GM23338 (cell line): ENCODE measurements at regions not wholly inside any gene's neighbourhood (a gene's known extent, or its start where the extent isn't known, plus 50 kb on each side); places are given as distances from the start of the nearest gene placed in this dataset.

Source experiments
- ATAC-seq: fragments of 200-7000 bp; cut with Tn5 transposase; 3 replicates; pipeline ENCODE4 v1.9.1; 2020
- DNase-seq: peaks from one replicate; pipeline ENCODE4 v3.0.0-alpha.2; 2015; ENCODE audit warnings: low spot score
- H2AFZ ChIP-seq: fragments of 200-600 bp; sonication (generic); 2 replicates; pipeline ENCODE4 v1.8.0; 2016; ENCODE audit warnings: antibody characterized with exemption, mild to moderate bottlenecking, moderate library complexity
- H3F3A ChIP-seq: fragments of 200-600 bp; sonication (generic); replicated peaks from 2 replicates; pipeline ENCODE4 v1.8.0; 2017; ENCODE audit warnings: antibody characterized with exemption, mixed run types, low read depth
- H3K27ac ChIP-seq: fragments of 200-600 bp; sonication (generic); 2 replicates; pipeline ENCODE4 v1.6.1; 2016; ENCODE audit warnings: low read depth
- H3K27me3 ChIP-seq: fragments of 200-600 bp; sonication (generic); 2 replicates; pipeline ENCODE4 v1.8.0; 2016; ENCODE audit warnings: mild to moderate bottlenecking, mixed run types, moderate library complexity; ENCODE audit not compliant: insufficient read depth
- H3K36me3 ChIP-seq: fragments of 200-600 bp; sonication (generic); 2 replicates; pipeline ENCODE4 v1.8.0; 2016; ENCODE audit warnings: mild to moderate bottlenecking; ENCODE audit not compliant: insufficient read depth
- H3K4me1 ChIP-seq: fragments of 200-600 bp; sonication (generic); 2 replicates; pipeline ENCODE4 v1.8.0; 2016; ENCODE audit warnings: mild to moderate bottlenecking, moderate library complexity; ENCODE audit not compliant: insufficient read depth
- H3K4me2 ChIP-seq: fragments of 200-600 bp; sonication (generic); 2 replicates; pipeline ENCODE4 v1.7.1; 2017; ENCODE audit warnings: mixed run types
- H3K4me3 ChIP-seq: fragments of 200-600 bp; sonication (generic); 2 replicates; pipeline ENCODE4 v1.6.1; 2016; ENCODE audit warnings: mixed run types
- H3K79me2 ChIP-seq: fragments of 200-600 bp; sonication (generic); replicated peaks from 2 replicates; pipeline ENCODE4 v1.8.0; 2017; ENCODE audit warnings: mild to moderate bottlenecking; ENCODE audit not compliant: insufficient read depth
- H3K9me2 ChIP-seq: fragments of 200-600 bp; sonication (generic); 2 replicates; pipeline ENCODE4 v1.8.0; 2017; ENCODE audit not compliant: insufficient read depth
- H4K20me1 ChIP-seq: fragments of 200-600 bp; sonication (generic); replicated peaks from 2 replicates; pipeline ENCODE4 v1.8.0; 2017; ENCODE audit warnings: mild to moderate bottlenecking; ENCODE audit not compliant: insufficient read depth
- H3K27ac Mint-ChIP-seq: 2 replicates; pipeline ENCODE4 v1.8.0; 2020; ENCODE audit warnings: inconsistent platforms, mild to moderate bottlenecking, moderate library complexity, mixed read lengths
- H3K27me3 Mint-ChIP-seq: 3 replicates; pipeline ENCODE4 v1.8.0; 2022; ENCODE audit warnings: low read depth, mild to moderate bottlenecking, moderate library complexity, mixed read lengths, inconsistent platforms; ENCODE audit not compliant: insufficient read depth, poor library complexity
- H3K36me3 Mint-ChIP-seq: 3 replicates; pipeline ENCODE4 v1.8.0; 2021; ENCODE audit warnings: low read depth, mild to moderate bottlenecking, inconsistent platforms, moderate library complexity, mixed read lengths
- H3K4me1 Mint-ChIP-seq: 3 replicates; pipeline ENCODE4 v1.8.0; 2020; ENCODE audit warnings: mild to moderate bottlenecking, inconsistent platforms, mixed read lengths
- H3K4me3 Mint-ChIP-seq: 3 replicates; pipeline ENCODE4 v1.8.0; 2021; ENCODE audit warnings: moderate library complexity, mild to moderate bottlenecking, inconsistent platforms, mixed read lengths
- H3K9me3 Mint-ChIP-seq: 3 replicates; pipeline ENCODE4 v1.8.0; 2020; ENCODE audit warnings: moderate library complexity, mild to moderate bottlenecking, inconsistent platforms, mixed read lengths
- CREB1 ChIP-seq: fragments of 250-450 bp; sonication (Bioruptor Pico); IDR thresholded peaks from 2 replicates; pipeline ENCODE4 v1.5.0; 2020; ENCODE audit warnings: low read depth, mild to moderate bottlenecking, moderate library complexity
- EZH2 ChIP-seq: fragments of 200-600 bp; sonication (generic); IDR thresholded peaks from one replicate; pipeline ENCODE4 v1.8.0; 2017; ENCODE audit warnings: antibody characterized with exemption, mild to moderate bottlenecking, low read depth; ENCODE audit not compliant: unreplicated experiment
- EZH2phosphoT487 ChIP-seq: fragments of 200-600 bp; sonication (generic); IDR thresholded peaks from one replicate; pipeline ENCODE4 v1.8.1; 2018; ENCODE audit warnings: antibody characterized with exemption; ENCODE audit not compliant: unreplicated experiment
- JUNB ChIP-seq: IDR thresholded peaks from one replicate; pipeline ENCODE4 v1.6.1; 2016; ENCODE audit warnings: antibody characterized with exemption; ENCODE audit not compliant: unreplicated experiment
- NANOG ChIP-seq: IDR thresholded peaks from 2 replicates; pipeline ENCODE4 v1.6.1; 2016; ENCODE audit warnings: antibody characterized with exemption, borderline replicate concordance
- STAT1 ChIP-seq: IDR thresholded peaks from one replicate; pipeline ENCODE4 v1.6.1; 2016; ENCODE audit warnings: antibody characterized with exemption; ENCODE audit not compliant: unreplicated experiment
- ZNF114 ChIP-seq: fragments of 250-450 bp; sonication (Bioruptor Pico); IDR thresholded peaks from 2 replicates; pipeline ENCODE4 v1.5.0; 2020; ENCODE audit warnings: mild to moderate bottlenecking, moderate library complexity
- ZNF331 ChIP-seq: fragments of 250-450 bp; sonication (Bioruptor Pico); IDR thresholded peaks from 2 replicates; pipeline ENCODE4 v1.5.0; 2020; ENCODE audit warnings: low read depth, mild to moderate bottlenecking, moderate library complexity
- TF ChIP-seq, protein P1 (sequence below): IDR thresholded peaks from 2 replicates; pipeline ENCODE4 v1.6.1; 2016; ENCODE audit warnings: antibody characterized with exemption
- TF ChIP-seq, protein P2 (sequence below), 2 experiments: fragments of 200-600 bp in 1 of 2; sonication (generic) in 1 of 2; conservative IDR thresholded peaks; 2 replicates each; pipeline versions ENCODE4 v1.5.1 to v1.6.1; 2016 to 2017; ENCODE audit warnings: antibody characterized with exemption in 2 of 2, low read depth in 2 of 2, mild to moderate bottlenecking in 2 of 2, moderate library complexity in 1 of 2

DNA sequence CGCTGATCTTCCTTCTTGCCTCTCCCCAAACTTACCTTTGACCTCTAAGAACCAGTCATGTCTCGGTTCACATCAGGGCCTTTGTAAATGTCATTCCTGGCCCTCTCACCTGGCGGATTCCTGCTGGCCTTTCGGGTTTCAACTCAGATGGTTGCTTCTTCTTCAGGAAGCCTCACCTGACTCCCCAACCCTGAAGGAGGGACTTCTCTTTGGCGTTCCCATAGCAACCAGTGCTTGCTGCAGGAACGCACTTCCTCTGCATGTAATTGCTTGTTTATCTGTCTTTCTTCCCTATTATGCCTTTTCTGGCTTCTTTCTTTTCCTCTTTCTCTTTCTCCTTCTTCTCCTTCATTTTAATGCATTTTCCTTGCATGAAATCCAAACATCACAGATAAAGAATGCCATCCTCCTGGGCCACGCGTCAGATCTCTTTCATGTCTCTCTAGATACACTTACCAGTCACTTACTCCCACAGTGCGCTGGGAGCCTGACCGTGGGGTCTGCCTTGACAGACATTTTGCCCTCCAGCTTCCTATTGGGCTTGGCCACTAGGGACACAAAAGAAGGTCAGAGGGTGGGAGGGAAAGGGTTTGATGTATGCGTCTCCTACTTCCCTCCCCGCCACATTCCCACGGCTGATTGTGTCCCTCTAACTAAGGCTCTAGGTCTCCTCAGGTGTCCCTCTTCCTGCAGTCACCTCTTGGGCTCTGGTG is 295.7 kb upstream of the TSHZ2 start:
- Mint-ChIP-seq H3K4me3 (no peak overlapping the region), H3K27me3 (no peaks in the 10 kb centered on the region), H3K4me1 (peaks cover 18% of the 10 kb centered on the region), H3K9me3 (no peaks in the 10 kb centered on the region; the same call in 2 of the 3 replicates), H3K27ac (0 out of 2 replicates have a peak overlapping the region, but pooled peaks have one; percentile 56), H3K36me3 (peaks cover 2% of the 10 kb centered on the region; the same call in 1 of the 3 replicates)
- no peaks in the 10 kb centered on the region for H3K79me2 ChIP-seq
- H3F3A ChIP-seq = no peaks in the 10 kb centered on the region
- peak overlapping the region; percentile 45 for H3K4me2 ChIP-seq
- no peaks in the 10 kb centered on the region for H3K27me3 ChIP-seq
- peak; percentile 54 for DNase-seq
- peak overlapping the region; percentile 68 for H3K27ac ChIP-seq
- ATAC-seq = no peak
- H3K9me2 ChIP-seq = peaks cover 17% of the 10 kb centered on the region
- peak overlapping the region; percentile 80 for H2AFZ ChIP-seq
- peaks cover 23% of the 10 kb centered on the region for H3K4me1 ChIP-seq
- H3K4me3 ChIP-seq = no peak overlapping the region
- H4K20me1 ChIP-seq = no peaks in the 10 kb centered on the region
- no peaks in the 10 kb centered on the region for H3K36me3 ChIP-seq
- no peak for TF ChIP-seq JUNB
- TF ChIP-seq EZH2 = no peak
- TF ChIP-seq EZH2phosphoT487 = no peak
- no peak for TF ChIP-seq NANOG
- TF ChIP-seq, protein P1, sequence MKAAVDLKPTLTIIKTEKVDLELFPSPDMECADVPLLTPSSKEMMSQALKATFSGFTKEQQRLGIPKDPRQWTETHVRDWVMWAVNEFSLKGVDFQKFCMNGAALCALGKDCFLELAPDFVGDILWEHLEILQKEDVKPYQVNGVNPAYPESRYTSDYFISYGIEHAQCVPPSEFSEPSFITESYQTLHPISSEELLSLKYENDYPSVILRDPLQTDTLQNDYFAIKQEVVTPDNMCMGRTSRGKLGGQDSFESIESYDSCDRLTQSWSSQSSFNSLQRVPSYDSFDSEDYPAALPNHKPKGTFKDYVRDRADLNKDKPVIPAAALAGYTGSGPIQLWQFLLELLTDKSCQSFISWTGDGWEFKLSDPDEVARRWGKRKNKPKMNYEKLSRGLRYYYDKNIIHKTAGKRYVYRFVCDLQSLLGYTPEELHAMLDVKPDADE = no peak
- TF ChIP-seq STAT1 = no peak

DNA sequence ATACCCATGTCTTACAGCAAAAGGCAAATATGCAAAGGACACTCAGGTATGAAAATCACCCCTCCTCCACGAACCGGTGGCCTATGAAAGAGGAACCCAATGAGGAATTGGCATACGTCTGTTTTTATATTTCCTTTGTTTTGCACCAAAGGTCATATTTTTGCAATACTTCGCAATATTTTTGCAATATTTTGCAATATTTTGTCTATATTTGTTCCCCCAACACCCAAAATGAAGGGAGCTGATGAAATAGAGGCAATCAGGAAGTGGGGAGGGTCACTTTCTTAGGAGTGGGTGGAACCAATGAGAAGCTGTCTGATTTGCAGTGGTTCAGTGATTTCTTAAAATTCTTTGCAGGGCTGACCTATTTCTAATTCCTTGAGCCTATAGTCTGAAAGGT is 296.8 kb upstream of the TSHZ2 start:
- Histone ChIP-seq H3K27ac (peak overlapping the region; percentile 68; the same call in 1 of the 2 replicates), H3K4me3 (no peak overlapping the region), H3K4me1 (peaks cover 23% of the 10 kb centered on the region), H3F3A (no peaks in the 10 kb centered on the region), H3K9me2 (peaks cover 17% of the 10 kb centered on the region), H3K79me2 (no peaks in the 10 kb centered on the region), H4K20me1 (no peaks in the 10 kb centered on the region), H3K4me2 (peak overlapping the region; percentile 45), H2AFZ (peak overlapping the region; percentile 74; the same call in 1 of the 2 replicates), H3K36me3 (no peaks in the 10 kb centered on the region), H3K27me3 (no peaks in the 10 kb centered on the region)
- no peak overlapping the region for H3K4me3 Mint-ChIP-seq
- DNase-seq = no peak
- H3K9me3 Mint-ChIP-seq = no peaks in the 10 kb centered on the region; the same call in 2 of the 3 replicates
- H3K27me3 Mint-ChIP-seq = no peaks in the 10 kb centered on the region
- H3K4me1 Mint-ChIP-seq = peaks cover 18% of the 10 kb centered on the region
- TF ChIP-seq CREB1 (CRISPR knock-in tag) (no peak), NANOG (no peak)
- 0 out of 2 replicates have a peak overlapping the region, but pooled peaks have one; percentile 25 for H3K27ac Mint-ChIP-seq
- peaks cover 2% of the 10 kb centered on the region; the same call in 1 of the 3 replicates for H3K36me3 Mint-ChIP-seq
- ATAC-seq = no peak

DNA sequence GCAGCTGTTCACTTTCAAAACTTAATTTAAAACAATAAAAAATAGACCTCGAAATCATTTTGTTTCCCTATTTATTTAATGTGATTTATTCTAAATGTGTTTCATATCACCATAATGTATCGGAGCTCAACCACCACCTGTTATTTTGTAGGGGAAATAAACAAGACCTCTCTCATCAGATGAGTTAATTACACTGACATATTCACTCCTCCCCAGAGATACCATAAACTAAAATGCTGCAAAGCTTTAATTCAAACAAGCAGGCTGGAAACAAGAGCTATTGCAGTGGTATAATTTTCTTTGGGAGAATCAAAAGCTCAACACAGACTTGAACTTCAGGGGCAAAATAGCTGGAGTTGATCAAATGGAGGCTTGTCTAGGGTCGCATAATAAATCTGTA is 303.5 kb upstream of the TSHZ2 start:
- no peak overlapping the region for H3K4me3 Mint-ChIP-seq
- H4K20me1 ChIP-seq = no peaks in the 10 kb centered on the region
- H3K27me3 ChIP-seq = no peaks in the 10 kb centered on the region
- no peaks in the 10 kb centered on the region for H3F3A ChIP-seq
- H3K27ac Mint-ChIP-seq = no peak overlapping the region
- TF ChIP-seq, protein P2, sequence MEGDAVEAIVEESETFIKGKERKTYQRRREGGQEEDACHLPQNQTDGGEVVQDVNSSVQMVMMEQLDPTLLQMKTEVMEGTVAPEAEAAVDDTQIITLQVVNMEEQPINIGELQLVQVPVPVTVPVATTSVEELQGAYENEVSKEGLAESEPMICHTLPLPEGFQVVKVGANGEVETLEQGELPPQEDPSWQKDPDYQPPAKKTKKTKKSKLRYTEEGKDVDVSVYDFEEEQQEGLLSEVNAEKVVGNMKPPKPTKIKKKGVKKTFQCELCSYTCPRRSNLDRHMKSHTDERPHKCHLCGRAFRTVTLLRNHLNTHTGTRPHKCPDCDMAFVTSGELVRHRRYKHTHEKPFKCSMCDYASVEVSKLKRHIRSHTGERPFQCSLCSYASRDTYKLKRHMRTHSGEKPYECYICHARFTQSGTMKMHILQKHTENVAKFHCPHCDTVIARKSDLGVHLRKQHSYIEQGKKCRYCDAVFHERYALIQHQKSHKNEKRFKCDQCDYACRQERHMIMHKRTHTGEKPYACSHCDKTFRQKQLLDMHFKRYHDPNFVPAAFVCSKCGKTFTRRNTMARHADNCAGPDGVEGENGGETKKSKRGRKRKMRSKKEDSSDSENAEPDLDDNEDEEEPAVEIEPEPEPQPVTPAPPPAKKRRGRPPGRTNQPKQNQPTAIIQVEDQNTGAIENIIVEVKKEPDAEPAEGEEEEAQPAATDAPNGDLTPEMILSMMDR (conservative IDR thresholded peaks at IDR 0.05; ENCODE audit: low read depth in 2 of 2) = no peak
- TF ChIP-seq ZNF114 (CRISPR knock-in tag) = no peak
- TF ChIP-seq ZNF331 (CRISPR knock-in tag) = no peak
- no peak for TF ChIP-seq STAT1
- no peak overlapping the region for H2AFZ ChIP-seq
- ATAC-seq (no peak), DNase-seq (no peak)
- no peaks in the 10 kb centered on the region for H3K4me1 ChIP-seq
- no peaks in the 10 kb centered on the region for H3K4me1 Mint-ChIP-seq
- no peaks in the 10 kb centered on the region for H3K36me3 ChIP-seq
- no peaks in the 10 kb centered on the region for H3K79me2 ChIP-seq
- H3K36me3 Mint-ChIP-seq = peaks cover 1% of the 10 kb centered on the region; the same call in 1 of the 3 replicates
- no peaks in the 10 kb centered on the region for H3K27me3 Mint-ChIP-seq
- H3K9me2 ChIP-seq = 0 out of 2 replicates have a peak, but pooled peaks cover 7% of the 10 kb centered on the region
- no peaks in the 10 kb centered on the region for H3K9me3 Mint-ChIP-seq
- H3K4me3 ChIP-seq = no peak overlapping the region
- H3K4me2 ChIP-seq = no peak overlapping the region
- no peak overlapping the region for H3K27ac ChIP-seq
